GM19025 (cell line): ENCODE measurements at regions not wholly inside any gene's neighbourhood (a gene's known extent, or its start where the extent isn't known, plus 50 kb on each side); places are given as distances from the start of the nearest gene placed in this dataset.
"Not testable (repeated sequence)": the region's sequence is repeated elsewhere in the genome, so short reads cannot be mapped to it uniquely, and the experiment has no call there.

Experiments
- ATAC-seq: cut with Tn5 transposase; IDR thresholded peaks from one replicate; pipeline ENCODE4 v1.9.1; 2021; ENCODE audit warnings: mild to moderate bottlenecking, low read depth, moderate library complexity; ENCODE audit not compliant: unreplicated experiment

DNA sequence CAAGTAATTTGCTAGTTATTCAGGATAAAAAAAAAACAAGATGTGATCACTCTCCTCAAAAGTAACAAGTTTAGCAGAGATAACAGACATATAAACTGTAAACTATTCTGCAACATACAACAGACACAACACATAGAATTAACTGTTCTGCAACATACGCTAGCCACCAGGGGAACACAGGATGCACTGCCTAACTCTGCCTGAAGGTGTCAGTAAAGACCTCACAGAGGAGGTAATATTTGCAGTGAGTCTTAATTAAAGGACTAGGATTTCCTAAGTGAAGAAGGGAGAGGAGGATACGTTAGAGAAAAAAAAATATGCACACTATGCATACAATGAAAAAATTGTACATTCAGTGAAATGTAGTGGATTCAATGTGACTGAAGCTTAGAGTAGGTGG, 129.6 kb downstream of the NBPF8 start:
- not testable (repeated sequence) for ATAC-seq

DNA sequence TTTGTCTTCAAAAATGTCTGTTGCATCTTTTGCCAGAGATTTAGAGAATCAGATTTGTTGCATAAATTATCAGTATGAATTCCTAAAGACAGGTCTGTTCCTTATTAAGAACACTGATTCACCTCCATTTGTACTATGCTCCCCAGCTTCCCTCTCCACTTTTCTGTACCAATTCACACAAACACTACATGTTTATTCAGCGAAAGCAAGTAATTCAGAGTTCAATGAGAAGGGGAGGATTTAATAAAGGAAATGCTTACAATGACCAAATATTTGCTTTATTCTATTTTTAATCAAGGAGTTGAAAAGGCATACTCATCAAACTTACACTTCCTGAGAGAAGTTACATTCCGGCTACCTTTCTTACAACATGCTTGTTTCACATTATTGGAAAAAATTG, 135.5 kb downstream of the NBPF8 start:
- ATAC-seq: not testable (repeated sequence)

DNA sequence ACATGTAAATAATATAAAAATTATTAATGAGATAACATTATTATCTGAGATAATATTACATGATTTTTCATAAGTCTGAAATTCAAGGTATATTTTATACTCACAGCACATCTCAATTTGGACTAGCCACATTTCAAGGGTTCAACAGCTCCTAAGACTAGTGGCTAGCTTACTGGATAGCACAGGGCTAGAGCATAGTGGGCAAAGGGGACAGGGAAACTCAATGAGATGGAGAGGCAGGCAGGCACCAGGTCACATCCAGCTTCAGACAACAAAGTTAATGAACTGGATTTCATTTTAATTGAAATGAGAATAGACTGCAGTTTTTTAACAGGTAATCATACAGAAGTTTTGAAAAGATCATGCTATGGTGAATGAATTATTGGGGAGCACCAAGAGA, 137.4 kb downstream of the NBPF8 start:
- ATAC-seq: not testable (repeated sequence)

GRCh38 chr1:120557605-120558302, 142.9 kb downstream of the NBPF8 start:
- ATAC-seq: peak; percentile 1

DNA sequence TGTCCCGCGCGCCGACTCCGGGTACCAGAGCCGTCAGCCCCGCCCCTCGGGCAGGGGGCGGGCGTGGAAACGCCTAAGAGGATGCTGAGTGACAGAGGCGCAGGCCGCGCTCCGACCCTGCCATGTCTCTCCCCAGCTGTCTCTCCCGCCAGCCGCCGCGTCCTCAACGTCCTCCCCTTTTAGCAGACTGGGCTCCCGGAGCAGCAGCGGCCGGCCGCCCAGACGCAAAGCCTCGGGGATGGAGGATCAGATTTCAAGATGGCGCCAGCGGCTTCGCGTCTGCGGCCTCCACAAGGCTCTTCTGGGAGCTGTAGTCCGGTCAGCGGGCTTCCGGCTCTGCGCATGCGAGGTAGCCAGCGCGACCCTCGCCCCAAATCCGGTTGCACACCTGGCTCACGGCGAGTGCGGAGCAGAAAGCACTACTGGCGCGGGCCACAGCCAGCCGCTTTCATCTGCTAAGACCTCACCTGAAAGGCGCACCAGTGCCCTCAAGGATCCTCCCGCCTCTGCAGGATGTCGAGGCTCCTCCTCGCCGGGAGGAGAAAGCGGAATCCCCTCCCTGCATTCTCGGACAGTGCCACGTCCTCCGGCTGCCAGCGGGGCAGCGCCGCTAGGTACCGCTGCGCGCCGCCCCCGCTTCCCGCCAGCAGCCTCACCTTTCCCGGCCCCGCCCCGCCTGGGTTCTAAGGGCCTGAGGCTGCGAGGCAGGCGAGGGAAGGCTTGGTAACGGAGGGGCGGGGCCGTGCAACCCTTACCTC, 143.6 kb downstream of the NBPF8 start:
- ATAC-seq: peak; percentile 82

DNA sequence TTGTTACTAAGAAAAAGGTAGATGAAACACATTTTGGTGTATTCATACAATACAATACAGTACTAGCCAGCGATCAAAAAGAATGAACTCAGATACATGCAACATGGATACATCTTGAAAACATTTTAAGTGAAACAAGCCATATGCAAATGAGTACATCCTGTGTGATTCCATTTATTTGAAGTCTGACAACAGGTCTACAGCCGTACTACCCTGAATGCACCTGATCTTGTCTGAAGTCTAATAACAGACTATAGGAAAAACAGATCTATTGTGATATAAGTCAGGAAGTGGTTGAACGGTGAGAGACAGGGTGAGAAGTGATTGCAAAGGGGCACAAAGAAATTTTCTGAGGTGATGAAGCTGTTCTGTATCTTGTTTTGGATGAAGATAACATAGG, 146.9 kb downstream of the NBPF8 start:
- not testable (repeated sequence) for ATAC-seq

- not testable (repeated sequence) for ATAC-seq
Observed at GRCh38 chr1:120565396-120565795, 150.6 kb downstream of the NBPF8 start.

DNA sequence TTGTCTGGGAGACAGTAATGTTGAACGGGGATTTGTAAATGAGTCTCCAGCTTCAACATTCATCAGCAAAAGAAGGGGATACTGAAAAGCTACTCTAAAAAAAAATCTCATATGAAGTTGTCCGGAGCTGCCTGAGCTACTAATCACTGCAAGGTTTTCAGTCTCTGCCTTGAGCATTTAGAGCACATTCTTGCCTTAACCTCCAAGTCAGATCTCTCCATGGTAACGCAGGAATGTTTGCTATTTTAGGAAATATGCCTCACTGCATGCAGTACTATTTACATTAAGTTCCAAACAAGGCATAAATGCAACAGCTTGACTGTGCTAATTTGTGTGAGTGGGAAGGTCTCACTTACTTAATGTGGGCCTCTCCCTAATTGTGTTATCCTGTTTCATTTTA, 152.8 kb downstream of the NBPF8 start:
- not testable (repeated sequence) for ATAC-seq

- ATAC-seq: not testable (repeated sequence)
Observed at GRCh38 chr1:120575201-120575600, 148.5 kb upstream of the NBPF26 start.

- ATAC-seq: not testable (repeated sequence)
Observed at GRCh38 chr1:120582135-120582534, 141.6 kb upstream of the NBPF26 start.

GRCh38 chr1:120586053-120586452, 137.7 kb upstream of the NBPF26 start:
- not testable (repeated sequence) for ATAC-seq

GRCh38 chr1:120588811-120589210, 134.9 kb upstream of the NBPF26 start:
- ATAC-seq: not testable (repeated sequence)

- not testable (repeated sequence) for ATAC-seq
Observed at GRCh38 chr1:120591774-120592173, 132.0 kb upstream of the NBPF26 start.

GRCh38 chr1:120592943-120593342, 130.8 kb upstream of the NBPF26 start:
- not testable (repeated sequence) for ATAC-seq

- not testable (repeated sequence) for ATAC-seq
Observed at GRCh38 chr1:120593648-120594047, 130.1 kb upstream of the NBPF26 start.

DNA sequence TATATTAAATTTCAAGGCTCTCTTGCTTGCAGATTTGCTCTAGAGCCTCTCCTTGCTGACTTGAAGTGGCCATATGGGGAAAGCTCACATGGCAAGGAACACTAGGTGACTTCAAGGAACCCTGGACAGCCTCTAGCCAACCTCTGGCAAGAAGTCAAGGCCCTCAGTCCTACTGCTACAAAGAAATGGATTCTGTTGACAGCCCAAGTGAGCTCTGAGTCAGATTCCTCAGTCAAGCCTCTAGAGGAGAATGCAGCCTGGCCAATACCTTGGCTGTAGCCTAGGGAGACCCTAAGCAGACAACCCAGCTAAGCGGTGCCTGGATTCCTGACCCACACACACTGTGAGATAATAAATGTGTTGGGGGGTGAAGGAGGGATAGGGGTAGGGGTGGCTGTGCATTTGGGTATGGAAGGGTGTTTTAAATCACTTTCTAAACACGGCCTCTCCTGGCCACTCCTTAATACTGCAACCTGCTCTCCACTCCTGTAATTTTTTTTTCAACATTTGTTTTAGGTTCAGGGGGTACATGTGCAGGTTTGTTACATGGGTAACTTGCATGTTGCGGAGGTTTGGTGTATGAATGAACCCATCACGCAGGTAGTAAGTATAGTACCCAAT, 125.3 kb upstream of the NBPF26 start:
- ATAC-seq: not testable (repeated sequence)

DNA sequence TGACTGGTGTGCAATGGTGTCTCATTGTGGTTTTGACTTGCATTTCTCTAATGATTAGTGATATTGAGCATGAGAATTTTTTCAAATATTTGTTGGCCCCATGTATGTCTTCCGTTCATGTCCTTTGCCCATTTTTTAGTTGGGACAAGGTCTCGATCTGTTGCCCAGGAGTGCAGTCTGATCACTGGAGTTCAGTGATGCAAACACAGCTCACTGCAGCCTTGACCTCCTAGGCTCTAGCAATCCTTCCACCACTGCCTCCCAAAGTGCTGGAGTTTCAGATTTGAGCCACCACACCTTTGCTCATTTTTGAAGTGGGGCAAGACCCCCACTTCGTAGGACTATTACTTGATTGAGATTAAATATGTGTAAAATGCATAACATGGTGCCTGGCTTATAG, 124.2 kb upstream of the NBPF26 start:
- ATAC-seq: not testable (repeated sequence)

- not testable (repeated sequence) for ATAC-seq
Observed at GRCh38 chr1:120600442-120601041, 123.2 kb upstream of the NBPF26 start.

- not testable (repeated sequence) for ATAC-seq
Observed at GRCh38 chr1:120607882-120608281, 115.9 kb upstream of the NBPF26 start.

- not testable (repeated sequence) for ATAC-seq
Observed at GRCh38 chr1:120608314-120609014, 115.3 kb upstream of the NBPF26 start.
